NCI-H69 (cell line): ENCODE measurements at regions not wholly inside any gene's neighbourhood (a gene's known extent, or its start where the extent isn't known, plus 50 kb on each side); places are given as distances from the start of the nearest gene placed in this dataset.

Experiments used
- DNase-seq: peaks from one replicate; lab custom pipeline; 2025; lab: John Stamatoyannopoulos, UW

- DNase-seq = peak; percentile 71
These were observed 516.2 kb downstream of the ELAVL2 start for GRCh38 chr9:23309800-23310199.

GRCh38 chr9:23314247-23314646, 511.8 kb downstream of the ELAVL2 start:
- DNase-seq = no peak

- DNase-seq = no peak
These were observed 506.9 kb downstream of the ELAVL2 start for GRCh38 chr9:23319092-23319491.

- DNase-seq = peak; percentile 89
These were observed 505.0 kb downstream of the ELAVL2 start for GRCh38 chr9:23321049-23321448.

- peak; percentile 39 for DNase-seq
These were observed 503.6 kb downstream of the ELAVL2 start for GRCh38 chr9:23322392-23322791.

GRCh38 chr9:23324511-23324910, 501.5 kb downstream of the ELAVL2 start:
- DNase-seq = no peak

- DNase-seq = no peak
These were observed 499.4 kb downstream of the ELAVL2 start for GRCh38 chr9:23326597-23326996.

- DNase-seq = peak; percentile 75
These were observed 484.7 kb downstream of the ELAVL2 start for GRCh38 chr9:23341346-23341745.

GRCh38 chr9:23342291-23342690, 483.7 kb downstream of the ELAVL2 start:
- DNase-seq = no peak

- no peak for DNase-seq
These were observed 482.8 kb downstream of the ELAVL2 start for GRCh38 chr9:23343226-23343625.

GRCh38 chr9:23361096-23361495, 464.9 kb downstream of the ELAVL2 start:
- DNase-seq = no peak

GRCh38 chr9:23372703-23373102, 453.3 kb downstream of the ELAVL2 start:
- DNase-seq = no peak

GRCh38 chr9:23375511-23375910, 450.5 kb downstream of the ELAVL2 start:
- no peak for DNase-seq

GRCh38 chr9:23379842-23380241, 446.2 kb downstream of the ELAVL2 start:
- DNase-seq = no peak

GRCh38 chr9:23380821-23381220, 445.2 kb downstream of the ELAVL2 start:
- no peak for DNase-seq

- no peak for DNase-seq
These were observed 443.6 kb downstream of the ELAVL2 start for GRCh38 chr9:23382418-23382817.

GRCh38 chr9:23394189-23394588, 431.9 kb downstream of the ELAVL2 start:
- no peak for DNase-seq

- no peak for DNase-seq
These were observed 417.2 kb downstream of the ELAVL2 start for GRCh38 chr9:23408874-23409273.

- no peak for DNase-seq
These were observed 414.0 kb downstream of the ELAVL2 start for GRCh38 chr9:23412046-23412445.

GRCh38 chr9:23412458-23412857, 413.6 kb downstream of the ELAVL2 start:
- no peak for DNase-seq

GRCh38 chr9:23413541-23413940, 412.5 kb downstream of the ELAVL2 start:
- DNase-seq = no peak

GRCh38 chr9:23423999-23424398, 402.0 kb downstream of the ELAVL2 start:
- DNase-seq = no peak

GRCh38 chr9:23426144-23426543, 399.9 kb downstream of the ELAVL2 start:
- DNase-seq = no peak

GRCh38 chr9:23431459-23431858, 394.6 kb downstream of the ELAVL2 start:
- peak; percentile 66 for DNase-seq

GRCh38 chr9:23434654-23435053, 391.4 kb downstream of the ELAVL2 start:
- no peak for DNase-seq
